GM21717 (cell line): ENCODE measurements at regions not wholly inside any gene's neighbourhood (a gene's known extent, or its start where the extent isn't known, plus 50 kb on each side); places are given as distances from the start of the nearest gene placed in this dataset.
"Not testable (repeated sequence)": the region's sequence is repeated elsewhere in the genome, so short reads cannot be mapped to it uniquely, and the experiment has no call there.

Source experiments
- ATAC-seq: cut with Tn5 transposase; IDR thresholded peaks from one replicate; pipeline ENCODE4 v1.9.1; 2021; ENCODE audit warnings: mild to moderate bottlenecking, moderate library complexity; ENCODE audit not compliant: unreplicated experiment

DNA sequence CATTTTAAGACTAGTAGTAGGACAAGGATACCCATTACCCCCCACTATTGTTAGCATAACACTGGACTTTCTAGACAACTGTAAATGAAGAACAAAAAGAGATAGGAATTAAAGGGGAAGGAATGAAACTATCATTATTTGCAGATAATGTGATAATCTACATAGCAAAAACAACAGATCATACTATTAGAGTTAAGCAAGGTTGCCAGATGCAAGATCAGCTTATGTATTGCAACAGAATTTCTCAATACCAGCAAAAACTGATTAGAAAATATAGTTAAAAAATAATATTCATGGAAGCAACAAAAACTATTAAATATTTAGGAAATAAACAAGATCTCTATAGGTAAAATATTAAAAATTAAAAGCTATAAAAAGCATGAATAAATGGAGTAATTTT lies 194.4 kb upstream of the SPRED2 start:
- no peak for ATAC-seq

DNA sequence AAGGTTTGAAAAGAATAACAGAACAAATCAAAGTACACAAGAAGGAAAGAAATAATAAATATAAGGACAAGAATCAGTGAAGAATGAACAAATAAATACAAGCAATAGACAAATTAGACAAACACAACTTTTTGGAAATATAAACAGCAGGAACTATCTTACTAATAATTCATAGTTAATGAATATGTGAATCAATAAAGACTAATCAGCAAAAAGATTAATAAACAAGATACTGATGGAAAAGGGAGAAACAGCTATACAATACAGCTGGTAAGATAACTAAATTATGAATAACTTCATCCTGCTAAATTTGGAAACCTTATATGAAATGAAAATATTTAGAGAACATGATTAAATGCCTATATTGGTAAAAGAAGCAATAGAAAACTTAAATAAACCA lies 193.6 kb upstream of the SPRED2 start:
- no peak for ATAC-seq

DNA sequence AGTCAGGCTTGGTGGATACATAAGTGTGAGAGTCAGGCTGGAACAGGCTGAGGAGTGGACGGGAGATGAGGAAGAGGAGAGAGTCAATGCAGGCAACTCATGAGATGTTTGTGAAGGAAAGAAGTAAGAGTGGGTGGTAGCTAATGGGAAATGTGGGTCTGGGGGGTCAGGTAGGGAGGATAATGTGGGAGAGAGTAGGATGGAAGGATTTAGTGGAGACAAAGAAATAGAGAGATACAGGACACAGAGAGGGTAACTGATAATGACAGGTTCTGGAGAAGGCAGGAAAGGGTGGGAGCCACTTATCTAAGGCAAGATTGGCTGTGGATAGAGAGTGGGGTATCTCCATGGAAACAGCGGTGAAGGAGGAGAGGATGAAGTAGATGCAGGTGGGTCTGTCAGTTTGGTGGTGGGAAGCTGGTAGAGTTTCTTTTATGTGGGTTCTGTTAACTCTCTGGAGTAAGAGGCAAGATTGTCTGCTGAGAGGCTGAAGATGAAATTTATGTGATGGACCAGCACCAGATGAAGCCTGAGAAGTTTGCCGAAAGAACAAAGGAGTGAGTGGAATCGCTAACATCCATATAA lies 190.6 kb upstream of the SPRED2 start:
- ATAC-seq, result no peak

DNA sequence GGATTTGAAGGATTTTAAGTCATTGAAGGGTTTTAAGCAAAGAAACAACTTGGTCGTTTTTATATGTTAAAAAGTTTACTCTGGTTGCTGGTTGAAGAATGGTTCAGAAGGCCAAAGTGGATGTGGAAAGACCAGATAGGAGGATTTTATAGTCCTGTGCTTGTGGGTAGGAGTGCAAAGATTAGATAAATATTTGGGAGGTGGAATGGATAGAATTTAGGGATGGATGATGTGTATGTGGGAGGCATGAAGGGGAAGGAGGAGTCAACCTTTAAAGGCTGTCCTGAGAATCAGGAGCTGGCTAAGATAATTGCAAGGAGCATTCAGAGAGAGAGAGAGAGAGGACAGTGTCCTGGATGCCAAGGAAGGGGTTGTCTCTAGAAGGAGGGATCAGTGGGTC lies 190.1 kb upstream of the SPRED2 start:
- no peak for ATAC-seq

DNA sequence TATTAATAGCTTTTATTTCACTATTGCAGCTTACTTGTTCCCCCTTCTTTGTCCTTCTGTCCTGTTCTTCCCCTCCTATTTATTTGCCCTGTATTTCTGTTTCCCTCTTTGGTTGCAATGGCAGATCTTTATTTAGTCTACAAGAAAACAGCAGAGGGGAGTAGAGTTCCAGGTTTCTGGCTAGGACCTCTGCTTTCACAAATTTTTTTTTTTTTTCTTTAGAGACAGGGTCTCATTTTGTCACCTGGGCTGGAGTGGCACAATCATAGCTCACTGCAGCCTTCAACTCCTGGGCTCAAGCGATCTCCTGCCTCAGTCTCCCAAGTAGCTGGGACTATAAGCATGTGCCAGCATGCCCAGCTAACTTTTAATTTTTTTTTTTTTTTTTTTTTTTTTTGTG lies 188.1 kb upstream of the SPRED2 start:
- no peak for ATAC-seq

DNA sequence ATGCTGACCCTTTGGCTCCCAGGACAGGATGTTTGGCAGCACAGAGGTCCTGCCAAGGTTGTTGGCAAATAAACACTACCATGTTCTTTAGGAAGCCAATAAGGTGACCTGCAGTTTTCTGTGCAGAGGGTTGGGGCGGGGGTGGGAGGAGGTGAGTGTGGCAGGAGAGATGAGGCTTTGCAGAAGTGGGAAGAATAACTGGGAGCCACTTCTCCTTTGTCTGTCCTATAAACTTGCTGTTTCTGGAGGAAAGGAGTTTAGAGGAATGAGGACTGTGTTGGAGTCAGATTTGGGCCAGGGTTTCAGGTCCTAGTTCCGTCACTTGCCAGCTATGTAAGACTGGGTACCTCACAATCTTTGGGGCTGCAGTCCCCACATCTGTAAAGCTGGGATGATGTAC lies 187.6 kb upstream of the SPRED2 start:
- ATAC-seq, result no peak

DNA sequence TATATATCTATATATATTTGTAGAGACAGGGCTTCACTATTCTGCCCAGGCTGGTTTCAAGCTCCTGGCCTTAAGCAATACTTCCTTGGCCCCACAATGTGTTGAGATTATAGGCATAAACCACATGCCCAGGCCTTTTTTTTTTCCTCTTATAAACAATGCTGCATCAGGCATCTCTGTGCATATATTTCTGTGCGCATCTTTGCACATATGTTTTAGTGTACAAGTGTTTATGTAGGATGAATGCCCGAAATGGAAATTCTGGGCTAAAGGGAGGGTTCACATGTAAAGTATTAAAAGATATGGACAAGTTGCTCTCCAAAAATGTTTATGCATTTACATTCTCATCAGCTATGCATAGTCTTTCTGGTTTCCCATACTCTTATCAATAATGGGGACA lies 183.2 kb upstream of the SPRED2 start:
- no peak for ATAC-seq

DNA sequence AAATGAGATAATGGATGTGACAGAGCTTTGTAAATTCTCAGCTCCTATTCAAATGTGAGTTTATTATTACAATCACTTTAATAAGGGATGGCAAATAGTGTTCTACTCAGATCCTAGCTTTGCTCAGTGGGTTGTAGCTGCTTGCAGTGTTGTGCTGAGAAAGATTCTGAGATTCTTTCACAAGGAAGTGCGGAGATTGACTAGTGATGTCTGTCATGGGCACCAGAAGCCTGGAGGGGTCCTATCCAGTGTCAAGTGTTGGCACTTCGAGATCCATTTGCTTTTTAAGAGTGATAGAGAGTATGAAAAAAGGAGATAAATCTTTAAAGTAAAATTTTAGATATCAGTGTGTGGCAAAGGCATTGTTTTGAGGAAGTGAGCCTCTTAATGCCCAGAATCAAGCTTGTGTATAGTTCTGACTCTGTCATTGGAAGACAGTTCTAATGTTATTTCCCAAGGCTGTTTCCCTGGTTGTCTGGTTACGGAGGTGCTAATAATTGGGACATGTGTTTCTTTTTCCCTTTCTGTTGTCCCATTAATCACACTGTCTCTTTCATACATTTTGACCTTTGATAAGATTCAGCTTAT lies 181.7 kb upstream of the SPRED2 start:
- ATAC-seq, result no peak

DNA sequence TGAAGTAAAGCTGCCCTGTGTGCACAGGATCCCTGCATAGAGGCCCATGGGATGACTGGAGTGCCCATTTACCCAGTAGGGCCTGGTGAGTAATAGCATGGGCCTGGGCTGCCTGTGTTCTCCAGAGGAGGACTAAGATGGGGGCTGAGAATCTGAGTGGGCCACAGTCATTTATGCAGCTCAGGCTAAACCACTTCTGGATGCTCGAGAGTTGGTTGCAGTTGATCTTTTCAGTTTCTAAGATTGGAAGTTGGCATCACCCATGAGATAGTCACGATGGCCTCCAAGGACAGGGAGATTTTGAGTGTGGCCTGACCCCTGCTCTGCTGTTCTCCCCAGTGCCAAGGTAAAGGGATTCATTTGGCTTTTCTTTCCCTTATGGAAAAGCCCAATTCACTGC lies 179.1 kb upstream of the SPRED2 start:
- ATAC-seq, result no peak

DNA sequence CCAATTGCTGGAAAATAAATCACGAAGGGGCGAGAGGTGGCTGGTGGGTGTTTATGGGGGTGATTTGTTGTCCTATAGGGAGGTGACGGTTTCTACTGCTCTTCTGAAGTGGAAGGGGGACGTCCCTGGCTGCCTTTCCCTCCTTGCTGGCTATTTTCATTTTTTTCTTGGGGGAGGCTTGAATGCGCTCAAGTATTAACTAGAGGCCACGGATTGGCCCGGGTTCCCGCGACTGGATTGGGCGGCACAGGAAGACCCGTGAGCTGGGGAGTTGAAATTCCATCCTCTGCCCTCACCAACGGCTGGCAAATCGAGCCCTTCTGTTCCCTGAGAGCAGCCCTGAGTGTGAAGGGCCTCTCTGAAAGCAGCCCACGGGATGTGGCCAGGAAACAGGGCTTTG lies 176.5 kb upstream of the SPRED2 start:
- no peak for ATAC-seq

DNA sequence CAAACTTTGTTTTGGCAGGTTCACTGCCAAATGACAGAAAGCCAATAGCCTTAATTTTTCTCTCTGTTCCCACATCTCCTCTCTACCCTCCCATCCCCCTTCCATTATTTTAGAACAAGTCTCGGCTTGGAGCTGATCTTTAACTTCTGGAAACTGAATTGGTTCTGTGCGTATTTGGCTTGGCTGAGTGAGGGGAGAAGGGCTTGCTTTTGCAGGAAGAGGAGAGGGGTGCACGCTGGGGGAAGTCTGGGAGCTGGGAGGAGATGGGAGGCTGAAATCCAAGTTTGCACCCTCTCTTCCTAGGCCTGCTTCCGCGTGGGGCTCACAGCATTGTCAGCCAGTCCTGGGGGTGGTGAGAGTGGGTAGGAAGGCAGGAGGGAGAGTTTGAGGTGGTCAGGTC lies 176.1 kb upstream of the SPRED2 start:
- ATAC-seq, result no peak

DNA sequence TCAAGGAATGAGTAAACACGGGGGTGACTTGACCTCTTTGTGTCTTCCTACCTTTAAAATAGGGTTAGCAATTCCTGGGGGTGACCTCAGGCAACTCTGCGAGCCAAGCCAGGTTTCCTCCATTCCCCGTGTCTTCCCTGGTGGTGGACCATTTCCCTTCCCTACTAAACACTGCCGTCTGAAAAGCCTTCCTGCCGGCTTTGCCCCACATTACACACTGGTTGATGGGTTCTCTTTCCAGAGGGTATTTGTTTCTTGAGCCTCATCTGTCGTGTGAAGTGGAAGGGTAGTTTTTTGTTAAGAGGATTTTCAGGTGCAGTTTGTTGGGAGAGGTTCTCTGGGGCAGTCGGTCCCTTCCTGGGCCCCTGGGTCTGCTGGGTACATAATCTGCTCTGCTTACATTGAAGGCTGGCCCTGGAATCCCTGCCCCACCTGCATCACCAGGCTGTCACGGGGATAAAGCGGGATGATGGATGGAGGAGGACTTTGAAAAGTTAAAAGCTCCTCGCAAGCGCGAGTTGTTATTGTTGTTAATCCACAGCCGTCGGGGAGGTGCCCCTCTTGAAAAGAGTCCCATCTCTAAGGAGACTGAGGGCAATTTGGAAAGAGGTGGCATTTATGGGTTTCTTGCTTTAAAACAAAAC lies 175.4 kb upstream of the SPRED2 start:
- no peak for ATAC-seq

DNA sequence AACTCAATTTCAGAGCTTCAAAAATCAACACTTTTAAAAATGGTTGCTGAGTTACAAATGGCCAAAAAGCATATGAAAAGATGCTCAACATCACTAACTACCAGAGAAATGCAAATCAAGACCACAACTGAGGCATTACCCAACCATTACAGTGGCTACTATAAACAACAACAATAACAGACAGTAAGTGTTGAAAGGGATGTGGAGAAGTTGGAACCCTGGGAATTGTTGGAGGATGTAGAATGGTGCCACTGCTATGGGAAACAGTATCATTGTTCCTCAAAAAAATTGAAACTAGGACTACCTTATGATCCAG lies 173.3 kb upstream of the SPRED2 start:
- ATAC-seq, result peak; percentile 36

DNA sequence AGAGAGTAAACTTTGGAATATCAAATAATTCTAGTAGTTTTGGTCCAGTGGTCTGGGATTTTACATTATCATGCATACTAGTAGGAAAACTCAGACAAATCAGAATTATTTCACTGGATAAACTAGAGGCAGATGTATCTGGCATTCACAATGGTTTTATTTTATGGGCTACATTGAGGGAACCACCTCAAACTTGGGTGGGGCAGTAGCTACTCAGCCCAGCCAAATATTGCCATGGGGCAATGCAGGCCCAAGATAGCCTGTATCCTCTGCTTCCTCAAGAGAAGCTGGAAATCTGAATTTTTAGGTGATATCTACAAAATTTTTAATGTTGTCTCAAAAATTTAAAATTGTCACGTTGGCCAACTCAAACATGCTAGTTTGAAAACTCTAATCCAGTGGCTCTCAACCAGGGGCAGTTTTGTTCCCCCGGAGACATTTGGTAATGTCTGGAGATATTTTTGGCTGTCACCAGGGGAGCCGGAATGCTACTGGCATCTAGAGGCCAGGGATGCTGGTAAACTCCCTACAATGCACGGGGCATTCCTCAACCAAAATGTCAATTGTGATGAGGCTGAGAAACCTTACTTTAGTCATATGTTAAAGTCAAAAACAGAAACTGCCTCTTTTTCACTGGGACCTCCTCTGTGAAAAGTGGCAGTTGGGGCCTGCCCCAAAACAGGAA lies 172.8 kb upstream of the SPRED2 start:
- ATAC-seq, result peak; percentile 32

DNA sequence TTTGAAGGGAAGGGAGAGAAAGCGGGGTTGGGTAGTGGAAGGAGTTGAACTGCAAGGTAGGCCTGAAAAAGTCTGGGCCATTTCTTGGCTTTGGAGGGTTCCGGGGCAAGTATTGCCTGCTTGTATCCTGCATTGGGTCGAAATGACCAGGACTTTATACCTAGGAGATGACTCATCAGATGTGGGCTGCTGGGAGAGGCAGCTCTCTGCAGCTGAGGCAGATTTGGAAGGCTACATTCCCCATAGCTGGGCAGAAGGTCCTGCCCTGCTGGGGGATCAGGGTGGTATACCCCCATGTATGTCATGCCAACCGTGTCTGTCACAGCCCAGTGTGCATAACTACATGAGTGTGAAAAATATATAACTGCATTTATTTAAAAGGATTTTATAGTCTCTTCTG lies 171.8 kb upstream of the SPRED2 start:
- no peak for ATAC-seq

DNA sequence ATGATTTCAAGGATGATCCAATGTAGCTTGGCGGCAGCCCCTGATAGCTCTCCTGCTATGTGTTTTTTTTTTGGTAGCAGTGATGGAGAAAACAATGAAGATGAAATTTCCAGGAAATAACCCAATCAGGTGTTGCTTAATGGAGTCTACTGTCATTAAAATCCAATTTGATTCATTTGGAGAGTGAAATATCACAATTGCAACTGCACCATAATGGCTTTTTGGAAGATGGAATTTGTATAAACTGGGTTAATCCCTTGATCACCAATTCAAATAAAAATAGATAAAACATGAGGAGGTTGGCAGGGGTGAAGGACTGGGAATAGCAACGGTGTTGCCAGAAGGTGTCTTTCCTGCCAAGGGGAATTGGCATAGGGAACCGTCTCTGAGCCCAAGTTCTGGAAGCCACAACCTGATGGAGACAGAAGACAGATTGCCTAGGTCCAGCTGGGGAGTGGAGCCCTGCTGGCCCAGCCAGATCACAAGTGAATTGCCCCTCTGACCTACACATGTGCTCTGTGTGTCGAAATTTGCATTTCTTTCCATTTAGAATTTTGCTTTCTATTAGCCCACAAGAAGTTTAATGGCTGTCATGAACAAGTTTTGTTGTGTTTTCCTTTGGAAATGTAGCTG lies 170.3 kb upstream of the SPRED2 start:
- no peak for ATAC-seq

DNA sequence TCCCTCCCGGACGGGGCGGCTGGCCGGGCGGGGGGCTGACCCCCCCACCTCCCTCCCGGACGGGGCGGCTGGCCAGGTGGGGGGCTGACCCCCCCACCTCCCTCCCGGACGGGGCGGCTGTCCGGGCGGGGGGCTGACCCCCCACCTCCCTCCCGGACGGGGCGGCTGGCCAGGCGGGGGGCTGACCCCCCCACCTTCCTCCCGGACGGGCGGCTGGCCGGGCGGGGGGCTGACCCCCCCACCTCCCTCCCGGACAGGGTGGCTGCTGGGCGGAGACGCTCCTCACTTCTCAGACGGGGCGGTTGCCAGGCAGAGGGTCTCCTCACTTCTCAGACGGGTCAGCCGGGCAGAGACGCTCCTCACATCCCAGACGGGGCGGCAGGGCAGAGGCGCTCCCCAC lies 168.5 kb upstream of the SPRED2 start:
- ATAC-seq, result not testable (repeated sequence)

DNA sequence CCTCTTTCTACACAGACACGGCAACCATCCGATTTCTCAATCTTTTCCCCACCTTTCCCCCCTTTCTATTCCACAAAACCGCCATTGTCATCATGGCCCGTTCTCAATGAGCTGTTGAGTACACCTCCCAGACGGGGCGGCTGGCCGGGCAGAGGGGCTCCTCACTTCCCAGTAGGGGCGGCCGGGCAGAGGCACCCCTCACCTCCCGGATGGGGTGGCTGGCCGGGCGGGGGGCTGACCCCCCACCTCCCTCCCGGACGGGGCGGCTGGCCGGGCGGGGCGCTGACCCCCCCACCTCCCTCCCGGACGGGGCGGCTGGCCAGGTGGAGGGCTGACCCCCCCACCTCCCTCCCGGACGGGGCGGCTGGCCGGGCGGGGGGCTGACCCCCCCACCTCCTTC lies 168.0 kb upstream of the SPRED2 start:
- not testable (repeated sequence) for ATAC-seq

DNA sequence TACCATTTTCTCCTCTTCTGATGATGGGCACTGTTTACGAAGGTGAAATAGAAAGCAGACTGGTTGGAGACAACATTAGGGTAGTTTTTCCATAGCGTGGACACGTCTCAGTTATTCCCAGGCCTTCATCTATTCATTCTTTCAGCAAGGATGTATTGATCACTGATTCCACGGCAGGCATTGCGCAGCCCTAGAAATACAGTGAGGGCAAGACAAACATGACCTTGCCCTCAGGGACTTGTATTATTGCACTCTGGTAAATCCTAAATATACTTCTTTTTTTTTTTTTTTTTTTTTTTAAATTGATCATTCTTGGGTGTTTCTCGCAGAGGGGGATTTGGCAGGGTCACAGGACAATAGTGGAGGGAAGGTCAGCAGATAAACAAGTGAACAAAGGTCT lies 167.3 kb upstream of the SPRED2 start:
- ATAC-seq, result no peak

DNA sequence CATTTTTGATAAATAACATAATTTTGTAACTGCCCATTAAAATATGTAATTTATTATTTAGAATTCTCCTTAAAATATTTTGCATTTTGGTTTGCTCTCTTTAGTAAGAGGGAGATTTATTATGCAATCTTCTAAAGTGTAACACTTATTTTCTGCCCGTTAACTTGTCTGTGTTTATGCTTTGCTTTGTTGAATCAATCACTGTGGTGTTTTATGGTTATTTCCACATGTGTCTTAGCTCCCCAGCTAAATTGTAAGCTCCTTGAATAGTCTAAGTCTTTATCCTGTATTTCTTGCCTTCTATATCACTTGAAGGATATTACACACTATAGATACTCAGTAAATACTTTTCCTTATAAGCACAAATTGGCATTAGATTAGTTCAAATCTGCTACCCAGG lies 166.6 kb upstream of the SPRED2 start:
- ATAC-seq, result no peak

DNA sequence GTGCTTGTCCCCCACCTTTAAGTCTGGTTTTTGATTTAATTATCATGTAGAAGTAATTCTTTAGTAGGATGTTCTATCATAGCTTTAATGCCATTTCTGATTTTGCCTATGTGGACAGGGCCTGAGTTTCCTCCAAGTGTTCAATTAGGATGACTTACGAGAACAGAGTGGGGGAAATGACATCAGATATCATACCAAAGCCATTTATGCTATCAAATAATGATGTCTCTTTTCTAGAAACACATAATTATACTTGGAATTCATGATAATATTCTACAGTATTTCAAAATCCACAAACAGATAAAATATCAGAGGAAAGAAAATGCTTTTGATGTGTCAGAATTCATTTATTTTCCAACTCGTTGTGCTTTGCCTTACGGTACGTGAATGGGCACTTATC lies 165.9 kb upstream of the SPRED2 start:
- ATAC-seq, result no peak

DNA sequence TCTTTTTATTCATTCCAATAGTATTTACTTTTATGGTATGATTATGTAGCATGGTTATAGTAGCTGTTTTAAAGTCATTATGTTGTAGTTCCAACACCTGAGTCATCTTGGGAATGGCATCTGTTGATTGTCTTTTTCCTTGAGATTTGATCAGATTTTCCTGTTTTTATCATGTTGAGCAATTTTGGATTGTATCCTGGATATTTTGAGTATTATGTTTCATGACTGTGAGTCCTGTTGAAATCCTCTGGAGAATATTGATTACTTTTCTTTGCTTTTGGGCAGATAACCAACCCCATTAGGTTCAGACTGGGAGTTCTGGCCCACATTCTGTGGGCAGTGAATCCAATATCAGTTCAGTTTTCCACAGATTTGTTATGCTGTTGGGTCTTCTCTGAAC lies 163.2 kb upstream of the SPRED2 start:
- no peak for ATAC-seq
